AG09309 (cell line): ENCODE measurements at regions not wholly inside any gene's neighbourhood (a gene's known extent, or its start where the extent isn't known, plus 50 kb on each side); places are given as distances from the start of the nearest gene placed in this dataset.

Experiments
- DNase-seq: peaks from one replicate; pipeline ENCODE4 v3.0.0-alpha.2; 2010; ENCODE audit warnings: low read depth
- H3K4me3 ChIP-seq: 2 replicates; pipeline ENCODE4 v1.5.1; 2011; ENCODE audit warnings: mild to moderate bottlenecking, low read depth, low read length, moderate library complexity; ENCODE audit not compliant: control insufficient read depth
- TF ChIP-seq, protein P1 (sequence below): IDR thresholded peaks from 2 replicates; pipeline ENCODE4 v1.5.1; 2011; ENCODE audit warnings: mild to moderate bottlenecking, low read depth, low read length, inconsistent platforms; ENCODE audit not compliant: insufficient read depth, control insufficient read depth; ENCODE audit errors: missing control alignments

DNA sequence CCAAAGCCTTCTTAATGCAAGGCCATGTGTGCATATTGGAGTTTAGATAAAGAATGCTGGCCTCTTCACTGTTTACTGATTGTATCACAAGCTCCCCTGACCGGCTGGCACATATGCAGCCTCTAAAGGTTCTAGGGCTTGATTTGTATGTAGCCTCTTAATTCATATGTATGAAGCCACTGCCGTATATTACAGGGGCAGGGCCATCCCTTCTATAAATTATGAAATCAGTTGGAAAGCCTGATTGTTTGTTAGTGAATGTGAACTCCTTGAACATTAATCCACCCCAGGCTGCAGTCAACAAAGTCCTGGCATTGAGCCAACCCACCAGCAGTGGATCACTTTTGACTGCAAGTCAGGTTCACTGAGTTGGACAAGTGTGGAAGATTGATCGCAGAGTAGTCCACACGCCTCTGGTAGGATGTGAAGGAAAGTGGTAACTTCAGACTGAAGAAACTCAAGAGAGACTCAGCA is 61.6 kb upstream of the PARD3B start:
- H3K4me3 ChIP-seq = no peak overlapping the region
- TF ChIP-seq, protein P1, sequence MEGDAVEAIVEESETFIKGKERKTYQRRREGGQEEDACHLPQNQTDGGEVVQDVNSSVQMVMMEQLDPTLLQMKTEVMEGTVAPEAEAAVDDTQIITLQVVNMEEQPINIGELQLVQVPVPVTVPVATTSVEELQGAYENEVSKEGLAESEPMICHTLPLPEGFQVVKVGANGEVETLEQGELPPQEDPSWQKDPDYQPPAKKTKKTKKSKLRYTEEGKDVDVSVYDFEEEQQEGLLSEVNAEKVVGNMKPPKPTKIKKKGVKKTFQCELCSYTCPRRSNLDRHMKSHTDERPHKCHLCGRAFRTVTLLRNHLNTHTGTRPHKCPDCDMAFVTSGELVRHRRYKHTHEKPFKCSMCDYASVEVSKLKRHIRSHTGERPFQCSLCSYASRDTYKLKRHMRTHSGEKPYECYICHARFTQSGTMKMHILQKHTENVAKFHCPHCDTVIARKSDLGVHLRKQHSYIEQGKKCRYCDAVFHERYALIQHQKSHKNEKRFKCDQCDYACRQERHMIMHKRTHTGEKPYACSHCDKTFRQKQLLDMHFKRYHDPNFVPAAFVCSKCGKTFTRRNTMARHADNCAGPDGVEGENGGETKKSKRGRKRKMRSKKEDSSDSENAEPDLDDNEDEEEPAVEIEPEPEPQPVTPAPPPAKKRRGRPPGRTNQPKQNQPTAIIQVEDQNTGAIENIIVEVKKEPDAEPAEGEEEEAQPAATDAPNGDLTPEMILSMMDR = no peak
- DNase-seq = no peak

DNA sequence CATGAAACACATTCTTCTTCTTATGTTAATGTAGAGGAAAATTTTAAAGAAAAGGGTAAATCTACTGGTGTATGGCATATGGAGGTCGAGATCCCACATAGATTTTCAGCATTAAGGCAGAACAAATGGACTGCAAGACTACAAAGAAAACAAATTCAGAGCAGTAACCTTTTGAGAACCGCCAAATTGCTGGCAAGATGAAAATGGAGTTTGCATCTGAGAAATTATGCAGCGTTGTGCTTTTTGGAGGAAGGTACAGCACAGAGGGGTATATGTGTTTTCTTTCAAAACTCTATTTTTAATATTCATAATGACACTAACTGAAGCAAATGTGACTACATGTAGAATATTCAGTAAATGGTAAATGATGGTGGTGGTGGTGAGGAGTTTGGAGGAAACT is 59.0 kb upstream of the PARD3B start:
- H3K4me3 ChIP-seq = no peak overlapping the region
- TF ChIP-seq, protein P1 = no peak
- DNase-seq = no peak

DNA sequence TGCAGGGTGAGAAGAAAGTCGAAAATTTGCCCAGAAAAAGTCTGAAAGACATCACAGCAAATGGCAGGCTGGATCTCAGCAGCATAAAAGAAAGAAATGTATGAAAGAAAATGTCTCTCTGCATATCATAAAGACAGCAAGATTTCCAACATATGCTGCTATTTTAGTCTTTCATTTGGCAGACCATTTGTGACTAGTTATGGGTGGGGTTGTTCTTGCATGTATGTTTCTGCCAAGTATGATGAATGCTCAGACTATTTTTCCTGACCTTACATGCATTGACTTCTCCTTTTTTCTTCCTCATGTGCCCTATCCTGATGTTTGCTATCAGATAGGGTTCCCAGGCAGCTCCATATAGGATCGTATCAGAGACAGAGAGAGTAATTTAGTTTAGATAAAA is 58.5 kb upstream of the PARD3B start:
- no peak overlapping the region for H3K4me3 ChIP-seq
- DNase-seq = no peak
- TF ChIP-seq, protein P1 = no peak

DNA sequence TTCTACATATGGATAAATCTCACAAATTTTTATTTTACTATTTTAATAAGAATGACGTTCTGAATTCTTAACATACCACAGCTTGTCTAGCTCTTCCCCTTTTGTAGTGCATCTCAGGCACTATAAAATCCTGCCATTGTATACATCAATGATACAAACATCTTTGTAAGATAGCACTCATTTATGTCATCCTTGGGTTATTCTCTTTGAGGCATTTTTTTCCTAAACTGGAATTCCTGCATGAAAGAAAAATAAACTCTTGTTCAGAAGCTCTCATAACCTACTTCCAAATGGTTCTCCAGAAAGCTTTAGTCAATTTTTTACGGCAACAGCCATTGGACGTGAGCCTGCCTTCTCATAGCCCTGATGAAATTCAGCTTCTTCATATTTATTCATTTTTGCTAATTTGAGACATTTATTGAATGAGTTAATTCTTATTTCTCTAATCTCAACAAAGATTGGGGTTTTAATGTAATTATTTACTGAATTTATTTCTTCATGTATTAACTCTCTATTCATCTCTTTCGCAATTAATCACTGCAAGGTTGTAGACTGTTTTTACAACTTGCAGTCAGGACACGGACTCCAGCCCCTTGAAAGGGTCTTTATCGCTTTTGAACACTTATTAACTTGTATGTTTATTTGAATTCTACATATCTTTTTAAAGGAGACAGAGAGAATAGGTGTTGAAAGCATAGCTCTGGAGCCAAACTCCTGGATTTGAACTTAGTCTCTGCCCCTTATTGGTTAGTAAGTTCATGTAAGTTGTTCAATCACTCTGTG is 57.6 kb upstream of the PARD3B start:
- no peak for DNase-seq
- no peak overlapping the region for H3K4me3 ChIP-seq
- TF ChIP-seq, protein P1 = no peak

DNA sequence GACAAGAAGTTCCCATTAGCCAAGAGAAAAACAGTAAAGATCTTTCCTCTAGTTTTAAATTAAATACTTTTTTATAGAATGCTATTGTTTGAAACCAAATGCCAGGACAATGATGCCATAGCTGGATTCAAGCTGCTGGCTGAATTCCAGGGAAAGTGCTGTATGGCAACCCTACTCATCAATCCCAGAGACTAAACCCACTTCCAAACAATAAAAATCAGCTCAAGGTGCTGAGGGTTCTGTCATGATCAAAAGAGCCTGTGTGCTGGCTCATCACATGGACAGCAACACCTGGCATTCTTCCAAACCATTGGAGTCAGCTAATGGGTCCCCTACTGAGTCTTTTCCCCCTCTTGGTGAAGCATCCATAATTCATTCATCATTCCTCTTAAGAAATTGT is 53.7 kb upstream of the PARD3B start:
- no peak for DNase-seq
- H3K4me3 ChIP-seq = no peak overlapping the region
- TF ChIP-seq, protein P1 = no peak

DNA sequence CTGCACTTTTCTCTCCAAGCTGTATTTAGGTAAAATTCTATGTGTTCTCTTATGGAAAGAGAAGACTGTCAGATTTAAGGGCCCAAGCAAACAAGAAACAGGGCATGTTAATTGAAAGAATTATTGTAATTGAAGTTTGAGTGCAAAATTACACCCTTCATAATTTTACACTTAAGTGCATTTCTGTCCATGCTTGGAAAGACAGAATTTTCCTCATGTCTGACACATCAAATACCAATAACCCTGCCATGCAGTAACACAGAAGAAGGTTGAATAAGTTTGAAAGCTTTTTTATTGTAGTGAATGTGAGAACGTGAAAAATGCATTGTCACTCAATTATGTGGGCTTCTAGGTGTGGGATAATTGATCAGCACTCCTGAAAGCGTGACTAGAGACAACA is 52.9 kb upstream of the PARD3B start:
- TF ChIP-seq, protein P1 = no peak
- no peak overlapping the region for H3K4me3 ChIP-seq
- no peak for DNase-seq
